ENCODE measurements at regions not wholly inside any gene's neighbourhood (a gene's known extent, or its start where the extent isn't known, plus 50 kb on each side); places are given as distances from the start of the nearest gene placed in this dataset.

GRCh38 chr15:39363761-39364586 is 216.9 kb upstream of the THBS1 start:
- no peak for DNase-seq

GRCh38 chr15:39364721-39365120 is 216.2 kb upstream of the THBS1 start:
- DNase-seq = no peak

- no peak for DNase-seq
Observed at GRCh38 chr15:39365161-39365560, 215.7 kb upstream of the THBS1 start.

- DNase-seq = no peak
Observed at GRCh38 chr15:39365873-39366272, 215.0 kb upstream of the THBS1 start.

- no peak for DNase-seq
Observed at GRCh38 chr15:39367596-39367995, 213.3 kb upstream of the THBS1 start.

- DNase-seq = no peak
Observed at GRCh38 chr15:39369768-39370167, 211.1 kb upstream of the THBS1 start.

GRCh38 chr15:39376371-39376909 is 204.4 kb upstream of the THBS1 start:
- no peak for DNase-seq

GRCh38 chr15:39381517-39381916 is 199.4 kb upstream of the THBS1 start:
- DNase-seq = no peak

GRCh38 chr15:39388118-39388517 is 192.8 kb upstream of the THBS1 start:
- no peak for DNase-seq

GRCh38 chr15:39391230-39391629 is 189.6 kb upstream of the THBS1 start:
- DNase-seq = no peak

- no peak for DNase-seq
Observed at GRCh38 chr15:39392469-39393047, 188.3 kb upstream of the THBS1 start.

- DNase-seq = no peak
Observed at GRCh38 chr15:39393575-39394335, 187.1 kb upstream of the THBS1 start.

GRCh38 chr15:39394496-39394895 is 186.4 kb upstream of the THBS1 start:
- no peak for DNase-seq

- DNase-seq = no peak
Observed at GRCh38 chr15:39396979-39397615, 183.8 kb upstream of the THBS1 start.

GRCh38 chr15:39397883-39398282 is 183.0 kb upstream of the THBS1 start:
- no peak for DNase-seq

GRCh38 chr15:39399600-39399999 is 181.3 kb upstream of the THBS1 start:
- DNase-seq = no peak

GRCh38 chr15:39400002-39400401 is 180.9 kb upstream of the THBS1 start:
- no peak for DNase-seq

- DNase-seq = peak in 10 of 56 donors; percentile 2 to 28 (median 6)
Observed at GRCh38 chr15:39400821-39401550, 179.9 kb upstream of the THBS1 start.

GRCh38 chr15:39403640-39404117 is 177.2 kb upstream of the THBS1 start:
- DNase-seq = no peak

GRCh38 chr15:39404767-39405181 is 176.1 kb upstream of the THBS1 start:
- DNase-seq = no peak

GRCh38 chr15:39406485-39406884 is 174.4 kb upstream of the THBS1 start:
- DNase-seq = no peak
